CD4-positive, alpha-beta T cell treated with Interleukin-21 for 1 hour (primary cell): ENCODE measurements at regions not wholly inside any gene's neighbourhood (a gene's known extent, or its start where the extent isn't known, plus 50 kb on each side); places are given as distances from the start of the nearest gene placed in this dataset.
"Not testable (repeated sequence)": the region's sequence is repeated elsewhere in the genome, so short reads cannot be mapped to it uniquely, and the experiment has no call there.

Experiments
- DNase-seq: peaks from one replicate; pipeline ENCODE4 v3.0.0-alpha.2; 2020

- no peak for DNase-seq
Measured at GRCh38 chr4:159673221-159673620, 570.3 kb downstream of the RAPGEF2 start.

- DNase-seq: no peak
Measured at GRCh38 chr4:159674241-159674640, 571.4 kb downstream of the RAPGEF2 start.

DNA sequence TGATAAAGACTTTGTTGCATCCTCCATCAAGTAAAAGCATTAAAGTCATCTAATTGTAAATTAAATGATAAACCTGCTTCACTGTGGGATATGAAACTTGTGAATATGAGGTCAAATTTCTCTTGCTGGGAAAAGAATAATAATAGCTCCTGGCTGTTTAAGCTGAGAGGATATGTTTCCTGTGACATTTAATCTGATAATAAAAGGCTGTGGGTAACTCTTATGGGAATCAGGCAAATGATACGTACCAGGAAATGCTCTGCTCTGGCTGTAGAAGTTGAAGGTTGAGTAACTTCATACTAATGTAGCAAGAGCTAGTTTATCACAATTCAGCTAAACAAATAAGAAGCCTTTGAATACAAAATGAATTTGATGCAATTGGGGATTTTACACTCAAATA, 574.6 kb downstream of the RAPGEF2 start:
- DNase-seq: no peak

GRCh38 chr4:159682996-159683395, 580.1 kb downstream of the RAPGEF2 start:
- no peak for DNase-seq

- DNase-seq: no peak
Measured at GRCh38 chr4:159684061-159684460, 581.2 kb downstream of the RAPGEF2 start.

- DNase-seq: no peak
Measured at GRCh38 chr4:159685340-159686092, 582.6 kb downstream of the RAPGEF2 start.

GRCh38 chr4:159689526-159689925, 586.6 kb downstream of the RAPGEF2 start:
- no peak for DNase-seq

- no peak for DNase-seq
Measured at GRCh38 chr4:159697322-159698283, 594.7 kb downstream of the RAPGEF2 start.

GRCh38 chr4:159698336-159698735, 595.5 kb downstream of the RAPGEF2 start:
- no peak for DNase-seq

DNA sequence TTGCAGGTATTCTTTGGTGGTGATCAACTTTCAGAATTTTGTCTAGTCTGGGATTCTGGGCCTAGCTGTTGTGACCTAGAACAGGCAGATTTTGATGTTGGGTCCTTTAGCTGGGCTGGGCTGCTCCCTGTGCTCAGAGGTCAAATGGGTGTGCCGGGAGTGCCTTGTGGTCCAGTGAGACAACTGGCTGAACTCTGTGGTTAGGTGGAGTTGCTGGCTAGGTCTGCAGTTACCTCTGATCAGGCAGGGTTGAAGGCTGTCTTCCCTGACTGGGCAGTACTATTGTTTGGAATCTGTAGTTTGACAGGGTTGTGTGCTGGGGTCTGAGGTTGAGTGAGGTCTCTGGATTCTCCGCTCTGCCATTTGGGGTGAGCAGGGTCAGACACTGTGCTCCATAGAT, 599.3 kb downstream of the RAPGEF2 start:
- no peak for DNase-seq

DNA sequence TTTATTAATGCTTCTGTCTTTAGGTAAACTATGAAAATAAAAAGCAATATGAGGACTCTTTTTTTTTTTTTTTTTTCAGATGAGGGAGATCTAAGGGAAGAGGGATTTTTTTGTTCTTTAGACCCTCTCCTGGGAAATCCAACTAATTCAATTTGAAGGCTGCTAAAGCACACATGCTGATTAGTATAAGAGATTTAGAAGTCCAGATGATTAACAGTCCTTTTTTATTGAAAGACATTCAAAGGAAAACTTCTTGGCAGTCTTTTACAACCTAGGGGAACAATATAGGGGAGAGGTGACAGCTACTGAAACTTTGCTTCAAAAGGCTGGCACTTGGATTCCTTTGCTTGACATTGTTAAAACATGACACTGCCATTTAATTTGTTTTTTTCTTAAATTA, 602.5 kb downstream of the RAPGEF2 start:
- DNase-seq: no peak

DNA sequence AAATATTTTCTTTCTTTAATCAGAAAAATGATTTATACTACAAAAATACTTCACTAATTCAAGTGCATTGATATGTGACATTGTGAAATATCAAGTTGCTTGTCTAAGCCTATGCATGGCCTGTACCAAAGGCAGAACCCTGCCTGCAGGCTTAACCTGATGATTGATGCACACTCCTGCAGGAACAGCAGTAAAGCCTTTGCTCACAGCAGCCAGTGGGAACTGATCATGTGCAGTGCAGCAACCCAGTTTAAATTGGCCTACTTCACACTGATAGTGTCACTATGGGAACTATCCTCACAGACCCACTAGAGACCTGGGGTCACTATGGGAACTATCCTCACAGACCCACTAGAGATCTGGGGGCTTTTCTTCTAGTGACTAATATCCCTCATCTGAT, 603.8 kb downstream of the RAPGEF2 start:
- no peak for DNase-seq

GRCh38 chr4:159715180-159715579, 612.3 kb downstream of the RAPGEF2 start:
- not testable (repeated sequence) for DNase-seq

- no peak for DNase-seq
Measured at GRCh38 chr4:159719531-159719930, 616.7 kb downstream of the RAPGEF2 start.

DNA sequence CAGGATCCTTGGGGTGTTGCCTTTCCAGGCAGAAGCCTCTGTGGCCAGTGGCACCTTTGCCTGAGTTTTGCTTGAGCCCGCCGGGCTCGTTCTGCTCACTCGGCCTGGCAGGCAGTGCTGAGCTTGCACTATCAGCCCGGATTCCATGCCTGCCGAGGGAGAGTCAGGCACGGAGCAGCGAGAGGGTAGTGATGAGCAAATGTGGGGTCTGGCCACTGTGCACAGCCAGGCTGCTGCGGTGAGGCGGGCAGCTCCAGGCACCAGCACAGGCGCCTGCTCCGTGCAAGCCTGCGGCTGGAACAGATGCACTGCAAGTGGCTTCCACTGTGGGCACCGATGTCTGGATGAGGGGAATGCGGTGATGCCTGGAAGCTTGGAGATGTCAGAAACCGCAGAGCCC, 619.2 kb downstream of the RAPGEF2 start:
- no peak for DNase-seq

GRCh38 chr4:159722918-159723317, 620.0 kb downstream of the RAPGEF2 start:
- no peak for DNase-seq

DNA sequence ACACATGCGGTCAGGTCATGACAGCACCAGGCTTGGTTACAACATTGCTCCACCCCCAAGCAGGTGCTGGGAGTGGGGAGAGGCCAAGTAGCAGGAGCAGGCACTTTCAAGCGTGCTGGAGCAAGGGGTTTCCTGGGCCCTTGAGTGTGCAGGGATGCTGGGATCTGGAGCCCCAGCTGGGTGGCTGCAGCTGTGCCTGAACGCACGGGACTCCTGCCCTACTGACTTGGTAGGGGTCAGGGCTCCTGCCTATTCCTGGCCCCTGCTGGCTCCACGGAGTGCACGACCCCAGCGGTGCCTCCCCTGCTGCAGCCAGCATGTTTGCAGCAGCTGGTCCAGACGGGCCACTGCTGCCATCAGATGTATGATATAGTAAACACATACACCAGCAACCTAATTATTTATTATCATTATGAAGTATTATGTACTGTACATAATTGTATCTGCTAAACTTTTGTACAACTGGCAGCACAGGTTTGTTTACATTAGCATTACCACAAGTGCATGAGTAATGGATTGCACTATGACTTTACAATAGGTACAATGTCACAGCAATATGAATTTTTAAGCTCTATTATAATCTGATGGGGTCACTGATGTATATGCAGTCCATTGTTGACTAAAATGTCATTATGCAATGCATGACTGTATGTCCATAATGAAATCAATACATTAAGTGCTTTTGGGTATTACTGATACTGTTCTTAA, 620.6 kb downstream of the RAPGEF2 start:
- DNase-seq: no peak

GRCh38 chr4:159725571-159725970, 622.7 kb downstream of the RAPGEF2 start:
- DNase-seq: no peak

- DNase-seq: no peak
Measured at GRCh38 chr4:159735281-159736207, 632.7 kb downstream of the RAPGEF2 start.

- DNase-seq: no peak
Measured at GRCh38 chr4:159736411-159736810, 633.5 kb downstream of the RAPGEF2 start.

- no peak for DNase-seq
Measured at GRCh38 chr4:159743971-159744370, 641.1 kb downstream of the RAPGEF2 start.

- no peak for DNase-seq
Measured at GRCh38 chr4:159747983-159748382, 645.1 kb downstream of the RAPGEF2 start.
